Mucosa of descending colon (tissue), 3 donors: ENCODE measurements at regions not wholly inside any gene's neighbourhood (a gene's known extent, or its start where the extent isn't known, plus 50 kb on each side); places are given as distances from the start of the nearest gene placed in this dataset.

Experiments
- ATAC-seq: fragments of 200-7000 bp; cut with Tn5 transposase; one replicate; pipeline ENCODE4 v1.9.1; 2020; ENCODE audit warnings: mild to moderate bottlenecking, moderate library complexity
- DNase-seq, 3 donors: peaks; one replicate each; pipeline ENCODE4 v3.0.0-alpha.2; 2020
- H3K36me3 ChIP-seq: fragments of 200-600 bp; one replicate; pipeline ENCODE4 v1.8.0; 2021; ENCODE audit warnings: low read depth, mild to moderate bottlenecking
- H3K4me1 ChIP-seq: fragments of 200-600 bp; one replicate; pipeline ENCODE4 v1.8.0; 2021; ENCODE audit warnings: low read depth, mild to moderate bottlenecking
- H3K4me3 ChIP-seq: fragments of 200-600 bp; one replicate; pipeline ENCODE4 v1.8.0; 2021; ENCODE audit warnings: mild to moderate bottlenecking
- H3K9me3 ChIP-seq: fragments of 200-600 bp; one replicate; pipeline ENCODE4 v1.8.0; 2021; ENCODE audit warnings: mild to moderate bottlenecking
- intact Hi-C, 2 donors: fragments of 100-400 bp; cut with DNase I in 1 of 2; cut with micrococcal nuclease in 1 of 2; formaldehyde crosslinking; loops; one replicate each; pipeline versions ENCODE4 v1.11.0 to v1.11.1; 2022; cut with DNase I, micrococcal nuclease
- TF ChIP-seq, protein P1 (sequence below): fragments of 200-600 bp; IDR thresholded peaks from one replicate; pipeline ENCODE4 v1.8.0; 2022; ENCODE audit warnings: antibody characterized with exemption, mild to moderate bottlenecking
- donor health status: DM: no; HTN: no; CAD: no; lungs with moderate emphysema.
- donor health status: DM: no; HTN: no; CAD: no.
- donor health status: DM: no; HTN: yes; CAD: no.

DNA sequence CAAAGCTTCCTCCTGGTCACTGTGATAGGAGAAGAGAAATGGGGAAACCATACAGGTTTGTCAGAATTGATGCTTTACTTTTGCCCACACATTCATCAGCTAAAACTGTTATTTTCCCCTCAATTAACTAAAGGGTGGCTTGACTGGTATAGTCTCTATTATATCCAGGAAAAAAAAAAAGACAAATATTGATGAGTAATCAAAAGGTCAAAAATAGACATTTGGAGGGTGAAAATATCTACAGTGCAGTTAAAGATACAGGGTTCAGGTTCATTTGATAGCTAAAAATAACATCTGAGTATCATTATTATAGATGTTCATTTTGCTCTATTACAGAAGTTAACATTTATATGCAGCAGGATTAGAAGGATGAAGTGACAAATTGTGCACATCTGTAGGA lies 577.6 kb upstream of the FAM98A start:
- ATAC-seq: no peak
- intact Hi-C loops: no loop called here
- no peak overlapping the region for H3K4me3 ChIP-seq
- H3K4me1 ChIP-seq: no peaks in the 10 kb centered on the region
- no peak for DNase-seq
- no peaks in the 10 kb centered on the region for H3K36me3 ChIP-seq
- TF ChIP-seq, protein P1, sequence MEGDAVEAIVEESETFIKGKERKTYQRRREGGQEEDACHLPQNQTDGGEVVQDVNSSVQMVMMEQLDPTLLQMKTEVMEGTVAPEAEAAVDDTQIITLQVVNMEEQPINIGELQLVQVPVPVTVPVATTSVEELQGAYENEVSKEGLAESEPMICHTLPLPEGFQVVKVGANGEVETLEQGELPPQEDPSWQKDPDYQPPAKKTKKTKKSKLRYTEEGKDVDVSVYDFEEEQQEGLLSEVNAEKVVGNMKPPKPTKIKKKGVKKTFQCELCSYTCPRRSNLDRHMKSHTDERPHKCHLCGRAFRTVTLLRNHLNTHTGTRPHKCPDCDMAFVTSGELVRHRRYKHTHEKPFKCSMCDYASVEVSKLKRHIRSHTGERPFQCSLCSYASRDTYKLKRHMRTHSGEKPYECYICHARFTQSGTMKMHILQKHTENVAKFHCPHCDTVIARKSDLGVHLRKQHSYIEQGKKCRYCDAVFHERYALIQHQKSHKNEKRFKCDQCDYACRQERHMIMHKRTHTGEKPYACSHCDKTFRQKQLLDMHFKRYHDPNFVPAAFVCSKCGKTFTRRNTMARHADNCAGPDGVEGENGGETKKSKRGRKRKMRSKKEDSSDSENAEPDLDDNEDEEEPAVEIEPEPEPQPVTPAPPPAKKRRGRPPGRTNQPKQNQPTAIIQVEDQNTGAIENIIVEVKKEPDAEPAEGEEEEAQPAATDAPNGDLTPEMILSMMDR: no peak
- no peaks in the 10 kb centered on the region for H3K9me3 ChIP-seq

DNA sequence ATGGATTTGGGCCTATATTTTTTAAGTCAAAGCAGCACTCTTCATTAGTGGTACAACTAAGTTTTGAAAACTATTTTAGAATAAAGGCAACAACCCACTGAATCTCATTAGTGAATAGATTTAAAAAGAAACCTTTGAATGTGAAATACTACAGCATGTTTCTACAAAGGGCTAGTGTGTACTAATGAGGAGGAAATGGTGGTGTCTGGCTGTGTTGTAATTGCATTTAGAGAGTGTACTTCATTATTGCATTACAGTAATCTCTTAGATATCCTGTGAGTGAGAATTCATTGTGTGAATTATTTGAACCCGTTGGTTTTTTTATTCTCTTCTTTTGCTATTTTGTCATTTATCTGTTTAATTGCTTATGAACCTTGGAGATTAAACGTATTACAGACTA lies 575.4 kb upstream of the FAM98A start:
- no peak overlapping the region for H3K4me3 ChIP-seq
- H3K4me1 ChIP-seq: no peaks in the 10 kb centered on the region
- H3K36me3 ChIP-seq: no peaks in the 10 kb centered on the region
- DNase-seq: no peak
- no peak for ATAC-seq
- no peaks in the 10 kb centered on the region for H3K9me3 ChIP-seq
- intact Hi-C loops: no loop called here
- TF ChIP-seq, protein P1: no peak

DNA sequence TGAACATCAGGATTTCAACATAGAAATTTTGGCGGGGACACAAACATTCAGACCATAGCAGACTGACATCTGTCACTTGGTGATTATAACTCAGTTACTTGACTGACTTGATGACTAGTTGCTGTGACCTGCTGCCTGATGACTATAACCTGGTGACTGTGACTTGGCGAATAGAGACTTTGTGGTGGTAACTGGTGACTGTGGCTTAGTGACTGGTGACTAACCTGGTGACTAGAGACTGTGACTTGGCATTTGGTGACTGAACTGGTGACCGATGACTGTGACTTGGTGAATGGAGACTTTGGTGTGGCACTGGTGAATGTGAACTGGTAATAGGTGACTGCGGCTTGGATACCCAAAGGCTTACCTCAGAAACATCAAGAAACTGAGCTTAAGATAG lies 563.1 kb upstream of the FAM98A start:
- DNase-seq (no peak), ATAC-seq (no peak)
- TF ChIP-seq, protein P1: no peak
- no peaks in the 10 kb centered on the region for H3K4me1 ChIP-seq
- no peak overlapping the region for H3K4me3 ChIP-seq
- H3K9me3 ChIP-seq: no peaks in the 10 kb centered on the region
- intact Hi-C loops: no loop called here
- no peaks in the 10 kb centered on the region for H3K36me3 ChIP-seq

DNA sequence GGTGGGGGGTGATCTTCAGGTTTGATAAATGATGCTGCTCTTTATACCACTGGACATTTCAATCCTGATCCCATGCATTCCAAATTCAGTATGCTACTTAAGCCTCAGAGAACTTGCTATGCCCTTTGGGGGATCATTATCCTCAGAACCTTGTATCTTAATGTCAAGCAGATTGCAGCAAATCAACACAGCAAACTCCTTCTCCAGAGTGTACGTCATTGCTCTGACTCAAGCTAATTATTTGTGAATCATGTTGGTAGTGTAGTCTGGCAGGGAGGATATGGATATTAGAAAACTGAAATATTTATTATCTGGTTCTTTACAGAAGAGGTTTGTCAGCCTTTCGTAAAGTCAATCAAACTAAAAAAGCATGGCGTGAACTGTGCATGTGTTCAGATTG lies 562.5 kb upstream of the FAM98A start:
- intact Hi-C loops: no loop called here
- H3K4me3 ChIP-seq: no peak overlapping the region
- TF ChIP-seq, protein P1: no peak
- ATAC-seq: no peak
- H3K4me1 ChIP-seq: no peaks in the 10 kb centered on the region
- H3K36me3 ChIP-seq: no peaks in the 10 kb centered on the region
- DNase-seq: no peak
- no peaks in the 10 kb centered on the region for H3K9me3 ChIP-seq

DNA sequence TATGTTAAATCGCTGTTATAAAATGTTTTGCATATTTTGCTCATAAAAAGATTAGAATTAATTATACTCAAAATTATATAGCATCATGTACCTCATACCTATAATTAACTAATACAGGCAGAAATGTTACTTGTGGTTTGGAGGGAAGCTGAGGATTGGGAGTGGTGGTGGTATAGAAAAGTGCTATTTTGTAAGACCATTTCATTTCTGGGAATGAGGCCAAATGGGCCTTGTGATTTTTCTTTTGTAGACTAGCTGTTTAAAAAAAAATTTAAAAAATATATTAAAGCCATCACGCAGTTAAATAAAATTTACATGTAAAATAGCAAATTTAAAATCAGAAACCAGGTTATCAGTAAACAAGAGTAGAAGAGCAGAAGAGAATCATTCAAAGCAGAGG lies 560.8 kb upstream of the FAM98A start:
- TF ChIP-seq, protein P1: no peak
- no peak overlapping the region for H3K4me3 ChIP-seq
- no peaks in the 10 kb centered on the region for H3K36me3 ChIP-seq
- intact Hi-C loops: no loop called here
- DNase-seq (no peak), ATAC-seq (no peak)
- no peaks in the 10 kb centered on the region for H3K4me1 ChIP-seq
- H3K9me3 ChIP-seq: no peaks in the 10 kb centered on the region

DNA sequence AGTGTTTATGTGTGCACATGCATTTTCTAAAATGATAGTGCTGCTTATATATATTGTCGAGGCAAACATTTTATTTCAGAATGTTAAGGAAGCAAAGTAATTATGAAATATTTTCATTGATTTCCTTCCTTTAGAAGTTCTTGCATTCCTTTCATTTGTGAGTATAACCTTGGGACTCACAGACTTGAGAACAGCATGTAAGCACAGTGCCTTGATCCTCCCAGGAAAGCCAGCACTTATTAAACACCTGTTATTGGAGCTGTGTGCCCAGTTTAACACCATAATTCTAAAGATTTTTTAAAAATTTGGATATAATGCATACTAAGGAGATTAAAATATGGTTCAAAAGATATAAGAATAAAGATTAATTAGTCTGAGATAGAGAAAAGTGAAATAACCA lies 554.4 kb upstream of the FAM98A start:
- intact Hi-C loops: no loop called here
- DNase-seq: no peak
- Histone ChIP-seq H3K4me1 (no peaks in the 10 kb centered on the region), H3K4me3 (no peak overlapping the region), H3K36me3 (no peaks in the 10 kb centered on the region), H3K9me3 (no peaks in the 10 kb centered on the region)
- TF ChIP-seq, protein P1: no peak
- ATAC-seq: no peak
